ENCODE measurements at regions not wholly inside any gene's neighbourhood (a gene's known extent, or its start where the extent isn't known, plus 50 kb on each side); places are given as distances from the start of the nearest gene placed in this dataset.

DNA sequence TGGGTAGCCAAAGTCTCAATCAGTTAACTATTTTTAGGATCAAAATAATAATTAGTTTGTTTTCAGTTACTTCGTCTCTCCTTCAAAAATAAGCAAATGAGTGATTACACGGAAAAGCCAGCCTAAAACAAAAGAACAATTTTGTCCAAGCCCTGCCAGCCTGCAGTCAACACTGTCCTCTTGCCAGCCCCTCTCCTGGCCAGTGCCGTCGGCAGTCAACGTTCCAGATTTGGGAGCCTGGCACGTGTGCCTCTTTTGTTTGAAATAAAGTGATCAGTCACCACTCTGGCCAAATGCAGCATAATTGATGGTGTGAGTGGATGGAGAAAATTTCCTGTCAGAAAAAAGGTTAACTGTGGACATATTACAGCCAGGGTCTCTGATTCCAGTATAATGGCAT, 260.6 kb upstream of the SKOR2 start:
- H3K36me3 Mint-ChIP-seq (ENCODE audit: low read depth): no peaks in the 10 kb centered on the region
- H3K9me3 Mint-ChIP-seq: no peaks in the 10 kb centered on the region
- Histone ChIP-seq H3K27me3 (ENCODE audit: insufficient read depth) (no peaks in the 10 kb centered on the region), H3K4me3 (no peak overlapping the region), H3K27ac (ENCODE audit: low read depth) (no peak overlapping the region), H3F3A (replicated peaks; ENCODE audit: low read depth) (no peaks in the 10 kb centered on the region), H3K36me3 (ENCODE audit: insufficient read depth) (no peaks in the 10 kb centered on the region), H3K4me2 (no peak overlapping the region), H3K9me2 (ENCODE audit: insufficient read depth) (peaks cover 7% of the 10 kb centered on the region), H4K20me1 (replicated peaks; ENCODE audit: insufficient read depth) (no peaks in the 10 kb centered on the region), H3K4me1 (ENCODE audit: insufficient read depth) (peaks cover 6% of the 10 kb centered on the region; the same call in 1 of the 2 replicates), H3K79me2 (replicated peaks; ENCODE audit: insufficient read depth) (no peaks in the 10 kb centered on the region), H2AFZ (no peak overlapping the region; the same call in 1 of the 2 replicates)
- DNase-seq (ENCODE audit: low spot score) (no peak), ATAC-seq (no peak)
- no peak overlapping the region for H3K27ac Mint-ChIP-seq
- H3K4me3 Mint-ChIP-seq: no peak overlapping the region
- no peak for TF ChIP-seq EZH2 (IDR thresholded peaks at IDR 0.05; ENCODE audit: low read depth, unreplicated experiment)
- TF ChIP-seq, protein P1, sequence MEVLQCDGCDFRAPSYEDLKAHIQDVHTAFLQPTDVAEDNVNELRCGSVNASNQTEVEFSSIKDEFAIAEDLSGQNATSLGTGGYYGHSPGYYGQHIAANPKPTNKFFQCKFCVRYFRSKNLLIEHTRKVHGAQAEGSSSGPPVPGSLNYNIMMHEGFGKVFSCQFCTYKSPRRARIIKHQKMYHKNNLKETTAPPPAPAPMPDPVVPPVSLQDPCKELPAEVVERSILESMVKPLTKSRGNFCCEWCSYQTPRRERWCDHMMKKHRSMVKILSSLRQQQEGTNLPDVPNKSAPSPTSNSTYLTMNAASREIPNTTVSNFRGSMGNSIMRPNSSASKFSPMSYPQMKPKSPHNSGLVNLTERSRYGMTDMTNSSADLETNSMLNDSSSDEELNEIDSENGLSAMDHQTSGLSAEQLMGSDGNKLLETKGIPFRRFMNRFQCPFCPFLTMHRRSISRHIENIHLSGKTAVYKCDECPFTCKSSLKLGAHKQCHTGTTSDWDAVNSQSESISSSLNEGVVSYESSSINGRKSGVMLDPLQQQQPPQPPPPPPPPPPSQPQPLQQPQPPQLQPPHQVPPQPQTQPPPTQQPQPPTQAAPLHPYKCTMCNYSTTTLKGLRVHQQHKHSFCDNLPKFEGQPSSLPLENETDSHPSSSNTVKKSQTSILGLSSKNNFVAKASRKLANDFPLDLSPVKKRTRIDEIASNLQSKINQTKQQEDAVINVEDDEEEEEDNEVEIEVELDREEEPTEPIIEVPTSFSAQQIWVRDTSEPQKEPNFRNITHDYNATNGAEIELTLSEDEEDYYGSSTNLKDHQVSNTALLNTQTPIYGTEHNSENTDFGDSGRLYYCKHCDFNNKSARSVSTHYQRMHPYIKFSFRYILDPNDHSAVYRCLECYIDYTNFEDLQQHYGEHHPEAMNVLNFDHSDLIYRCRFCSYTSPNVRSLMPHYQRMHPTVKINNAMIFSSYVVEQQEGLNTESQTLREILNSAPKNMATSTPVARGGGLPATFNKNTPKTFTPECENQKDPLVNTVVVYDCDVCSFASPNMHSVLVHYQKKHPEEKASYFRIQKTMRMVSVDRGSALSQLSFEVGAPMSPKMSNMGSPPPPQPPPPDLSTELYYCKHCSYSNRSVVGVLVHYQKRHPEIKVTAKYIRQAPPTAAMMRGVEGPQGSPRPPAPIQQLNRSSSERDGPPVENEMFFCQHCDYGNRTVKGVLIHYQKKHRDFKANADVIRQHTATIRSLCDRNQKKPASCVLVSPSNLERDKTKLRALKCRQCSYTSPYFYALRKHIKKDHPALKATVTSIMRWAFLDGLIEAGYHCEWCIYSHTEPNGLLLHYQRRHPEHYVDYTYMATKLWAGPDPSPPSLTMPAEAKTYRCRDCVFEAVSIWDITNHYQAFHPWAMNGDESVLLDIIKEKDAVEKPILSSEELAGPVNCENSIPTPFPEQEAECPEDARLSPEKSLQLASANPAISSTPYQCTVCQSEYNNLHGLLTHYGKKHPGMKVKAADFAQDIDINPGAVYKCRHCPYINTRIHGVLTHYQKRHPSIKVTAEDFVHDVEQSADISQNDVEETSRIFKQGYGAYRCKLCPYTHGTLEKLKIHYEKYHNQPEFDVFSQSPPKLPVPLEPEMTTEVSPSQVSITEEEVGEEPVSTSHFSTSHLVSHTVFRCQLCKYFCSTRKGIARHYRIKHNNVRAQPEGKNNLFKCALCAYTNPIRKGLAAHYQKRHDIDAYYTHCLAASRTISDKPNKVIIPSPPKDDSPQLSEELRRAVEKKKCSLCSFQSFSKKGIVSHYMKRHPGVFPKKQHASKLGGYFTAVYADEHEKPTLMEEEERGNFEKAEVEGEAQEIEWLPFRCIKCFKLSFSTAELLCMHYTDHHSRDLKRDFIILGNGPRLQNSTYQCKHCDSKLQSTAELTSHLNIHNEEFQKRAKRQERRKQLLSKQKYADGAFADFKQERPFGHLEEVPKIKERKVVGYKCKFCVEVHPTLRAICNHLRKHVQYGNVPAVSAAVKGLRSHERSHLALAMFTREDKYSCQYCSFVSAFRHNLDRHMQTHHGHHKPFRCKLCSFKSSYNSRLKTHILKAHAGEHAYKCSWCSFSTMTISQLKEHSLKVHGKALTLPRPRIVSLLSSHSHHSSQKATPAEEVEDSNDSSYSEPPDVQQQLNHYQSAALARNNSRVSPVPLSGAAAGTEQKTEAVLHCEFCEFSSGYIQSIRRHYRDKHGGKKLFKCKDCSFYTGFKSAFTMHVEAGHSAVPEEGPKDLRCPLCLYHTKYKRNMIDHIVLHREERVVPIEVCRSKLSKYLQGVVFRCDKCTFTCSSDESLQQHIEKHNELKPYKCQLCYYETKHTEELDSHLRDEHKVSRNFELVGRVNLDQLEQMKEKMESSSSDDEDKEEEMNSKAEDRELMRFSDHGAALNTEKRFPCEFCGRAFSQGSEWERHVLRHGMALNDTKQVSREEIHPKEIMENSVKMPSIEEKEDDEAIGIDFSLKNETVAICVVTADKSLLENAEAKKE (CRISPR knock-in tag; IDR thresholded peaks at IDR 0.05): no peak
- TF ChIP-seq JUNB (IDR thresholded peaks at IDR 0.05; ENCODE audit: unreplicated experiment): no peak
- TF ChIP-seq EZH2phosphoT487 (IDR thresholded peaks at IDR 0.05; ENCODE audit: unreplicated experiment): no peak
- TF ChIP-seq POLR2AphosphoS5 (IDR thresholded peaks at IDR 0.05; ENCODE audit: low read depth): no peak
- TF ChIP-seq, protein P2, sequence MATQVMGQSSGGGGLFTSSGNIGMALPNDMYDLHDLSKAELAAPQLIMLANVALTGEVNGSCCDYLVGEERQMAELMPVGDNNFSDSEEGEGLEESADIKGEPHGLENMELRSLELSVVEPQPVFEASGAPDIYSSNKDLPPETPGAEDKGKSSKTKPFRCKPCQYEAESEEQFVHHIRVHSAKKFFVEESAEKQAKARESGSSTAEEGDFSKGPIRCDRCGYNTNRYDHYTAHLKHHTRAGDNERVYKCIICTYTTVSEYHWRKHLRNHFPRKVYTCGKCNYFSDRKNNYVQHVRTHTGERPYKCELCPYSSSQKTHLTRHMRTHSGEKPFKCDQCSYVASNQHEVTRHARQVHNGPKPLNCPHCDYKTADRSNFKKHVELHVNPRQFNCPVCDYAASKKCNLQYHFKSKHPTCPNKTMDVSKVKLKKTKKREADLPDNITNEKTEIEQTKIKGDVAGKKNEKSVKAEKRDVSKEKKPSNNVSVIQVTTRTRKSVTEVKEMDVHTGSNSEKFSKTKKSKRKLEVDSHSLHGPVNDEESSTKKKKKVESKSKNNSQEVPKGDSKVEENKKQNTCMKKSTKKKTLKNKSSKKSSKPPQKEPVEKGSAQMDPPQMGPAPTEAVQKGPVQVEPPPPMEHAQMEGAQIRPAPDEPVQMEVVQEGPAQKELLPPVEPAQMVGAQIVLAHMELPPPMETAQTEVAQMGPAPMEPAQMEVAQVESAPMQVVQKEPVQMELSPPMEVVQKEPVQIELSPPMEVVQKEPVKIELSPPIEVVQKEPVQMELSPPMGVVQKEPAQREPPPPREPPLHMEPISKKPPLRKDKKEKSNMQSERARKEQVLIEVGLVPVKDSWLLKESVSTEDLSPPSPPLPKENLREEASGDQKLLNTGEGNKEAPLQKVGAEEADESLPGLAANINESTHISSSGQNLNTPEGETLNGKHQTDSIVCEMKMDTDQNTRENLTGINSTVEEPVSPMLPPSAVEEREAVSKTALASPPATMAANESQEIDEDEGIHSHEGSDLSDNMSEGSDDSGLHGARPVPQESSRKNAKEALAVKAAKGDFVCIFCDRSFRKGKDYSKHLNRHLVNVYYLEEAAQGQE (IDR thresholded peaks at IDR 0.05; ENCODE audit: unreplicated experiment): no peak
- TF ChIP-seq, protein P3, sequence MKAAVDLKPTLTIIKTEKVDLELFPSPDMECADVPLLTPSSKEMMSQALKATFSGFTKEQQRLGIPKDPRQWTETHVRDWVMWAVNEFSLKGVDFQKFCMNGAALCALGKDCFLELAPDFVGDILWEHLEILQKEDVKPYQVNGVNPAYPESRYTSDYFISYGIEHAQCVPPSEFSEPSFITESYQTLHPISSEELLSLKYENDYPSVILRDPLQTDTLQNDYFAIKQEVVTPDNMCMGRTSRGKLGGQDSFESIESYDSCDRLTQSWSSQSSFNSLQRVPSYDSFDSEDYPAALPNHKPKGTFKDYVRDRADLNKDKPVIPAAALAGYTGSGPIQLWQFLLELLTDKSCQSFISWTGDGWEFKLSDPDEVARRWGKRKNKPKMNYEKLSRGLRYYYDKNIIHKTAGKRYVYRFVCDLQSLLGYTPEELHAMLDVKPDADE (IDR thresholded peaks at IDR 0.05): no peak
- TF ChIP-seq CREB1 (CRISPR knock-in tag; IDR thresholded peaks at IDR 0.05; ENCODE audit: low read depth): no peak
- no peak for TF ChIP-seq STAT1 (IDR thresholded peaks at IDR 0.05; ENCODE audit: unreplicated experiment)
- TF ChIP-seq ZNF114 (CRISPR knock-in tag; IDR thresholded peaks at IDR 0.05): no peak
- peaks cover 26% of the 10 kb centered on the region for H3K4me1 Mint-ChIP-seq
- H3K27me3 Mint-ChIP-seq (ENCODE audit: insufficient read depth, low read depth, poor library complexity): no peaks in the 10 kb centered on the region
